HG03097 (cell line): ENCODE measurements at regions not wholly inside any gene's neighbourhood (a gene's known extent, or its start where the extent isn't known, plus 50 kb on each side); places are given as distances from the start of the nearest gene placed in this dataset.

Source experiments
- ATAC-seq: cut with Tn5 transposase; IDR thresholded peaks from one replicate; pipeline ENCODE4 v1.9.1; 2021; ENCODE audit not compliant: unreplicated experiment, low FRiP score

DNA sequence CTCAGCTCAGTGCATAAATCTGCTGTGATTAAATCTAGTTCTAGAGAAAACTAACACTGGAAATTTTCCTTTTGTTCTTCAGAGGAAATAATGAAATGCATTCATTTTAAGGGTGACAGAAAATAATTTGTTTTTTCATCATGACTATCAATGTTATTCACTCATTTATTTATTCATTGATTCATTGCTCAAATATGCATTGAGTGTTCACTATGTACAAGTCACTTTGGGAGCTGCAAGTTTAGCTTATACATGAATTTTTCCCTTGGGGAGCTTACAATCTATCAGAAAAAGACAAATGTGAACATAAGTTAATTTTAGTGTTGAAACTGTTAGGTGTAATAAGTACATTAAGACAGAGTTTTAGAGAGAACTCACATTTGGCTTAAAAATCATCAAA, 897.8 kb downstream of the CENPC start:
- ATAC-seq = no peak

DNA sequence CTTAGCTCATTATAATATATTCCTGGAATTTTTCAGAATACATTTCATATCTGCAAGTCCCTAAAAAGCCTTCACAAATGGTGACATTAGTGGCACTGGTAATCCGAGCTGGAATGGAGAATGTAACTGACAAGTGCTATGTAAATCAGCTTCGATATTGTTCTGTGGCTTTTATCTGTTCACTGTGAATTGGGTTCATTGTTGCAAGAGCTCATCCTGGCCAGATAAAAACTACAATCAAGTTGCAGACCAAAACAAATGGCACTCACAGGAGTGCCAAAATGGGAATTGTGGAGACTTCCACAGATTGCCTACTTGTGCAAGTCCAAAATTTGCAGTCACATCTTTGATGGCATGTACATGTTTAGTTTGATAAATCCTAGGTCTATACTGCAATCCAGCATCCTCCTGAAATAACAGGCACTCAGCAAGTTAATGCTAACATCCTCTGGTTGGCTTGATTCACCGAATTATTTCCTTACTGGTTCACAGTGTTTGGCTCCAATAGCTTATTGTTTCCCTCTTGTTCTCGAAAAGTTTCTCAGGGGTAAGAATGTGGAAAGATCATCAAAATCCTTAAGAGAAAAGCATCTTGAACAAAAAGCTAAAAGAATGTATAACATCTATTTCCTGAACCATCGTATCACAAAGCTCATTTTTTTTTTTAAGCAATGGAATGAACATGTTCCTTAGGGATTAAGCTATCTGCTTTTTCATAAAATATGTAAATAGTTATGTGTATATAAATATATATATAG, 904.9 kb downstream of the CENPC start:
- no peak for ATAC-seq

DNA sequence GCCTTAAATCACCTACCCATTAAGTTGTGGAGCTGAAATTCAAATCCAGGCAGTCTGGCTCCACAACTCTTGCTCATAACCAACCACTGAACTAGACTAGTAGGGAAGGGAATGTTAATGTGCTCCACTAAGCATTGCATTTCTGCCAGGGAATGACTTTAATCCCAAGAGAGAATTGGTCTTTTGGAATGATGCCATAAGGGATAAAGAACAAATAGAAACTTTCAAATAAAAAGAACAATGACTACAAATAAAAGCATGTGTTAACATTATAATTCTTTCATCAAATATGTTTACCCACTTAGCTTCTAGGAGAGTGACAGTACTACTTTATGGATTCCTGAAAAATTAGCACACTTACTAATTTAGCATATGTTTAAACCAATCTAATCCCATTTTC, 905.9 kb downstream of the CENPC start:
- ATAC-seq = no peak

DNA sequence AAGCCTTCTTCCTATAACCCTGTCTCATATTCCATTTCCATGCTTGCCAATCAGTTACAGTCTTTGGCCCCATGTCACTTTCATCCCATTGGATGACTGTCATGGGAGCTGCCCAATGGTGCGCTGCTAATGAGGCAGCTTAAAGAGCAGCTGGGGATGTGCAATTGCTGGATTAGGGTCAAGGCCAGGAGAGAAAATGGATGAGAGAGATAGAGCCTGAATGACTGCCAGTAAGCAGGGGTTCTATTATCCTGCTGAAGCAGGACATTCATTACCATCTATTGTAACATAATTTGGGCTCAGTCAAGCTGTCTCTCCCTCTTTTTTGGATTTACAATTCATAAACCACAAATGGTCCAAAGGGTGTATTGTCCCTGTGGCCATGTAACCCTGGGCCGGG, 909.0 kb downstream of the CENPC start:
- no peak for ATAC-seq

DNA sequence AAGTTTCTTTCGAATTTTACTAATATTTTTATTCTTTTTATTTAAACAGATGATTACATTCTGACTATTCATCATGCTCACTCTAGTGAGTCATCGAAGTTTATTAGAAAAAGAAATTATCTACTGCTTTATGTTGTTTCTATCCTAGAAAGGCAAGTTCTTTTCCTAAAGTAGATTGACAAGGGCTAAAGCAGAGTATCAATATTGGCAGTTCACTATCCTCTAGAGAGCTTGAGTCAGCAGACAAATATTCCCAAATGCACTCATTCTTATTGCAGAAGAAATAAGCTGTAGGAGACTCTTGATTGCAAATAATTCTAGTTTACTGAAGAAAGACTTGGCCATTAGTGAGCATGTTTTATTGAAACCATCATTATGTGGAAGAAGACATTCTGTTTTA, 911.8 kb downstream of the CENPC start:
- ATAC-seq = no peak

DNA sequence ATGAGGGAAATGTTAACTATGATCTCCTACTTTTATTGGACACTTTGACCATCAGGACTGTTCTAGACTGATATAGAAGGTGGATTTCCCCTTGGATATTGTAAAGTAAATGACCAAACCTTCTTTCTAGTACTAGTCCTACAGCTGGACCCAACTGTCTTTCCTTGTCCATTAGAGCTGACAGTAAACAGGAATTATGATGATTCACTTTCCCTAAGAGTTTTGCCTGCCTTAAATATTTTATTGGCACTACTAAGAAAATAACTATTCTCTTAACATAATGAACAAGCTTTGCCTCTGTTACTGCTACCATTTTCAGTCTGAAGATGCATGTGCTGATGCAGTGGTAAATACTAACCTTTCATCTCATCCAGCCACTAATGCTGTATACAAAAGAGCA, 915.4 kb downstream of the CENPC start:
- no peak for ATAC-seq

GRCh38 chr4:66628146-66628545, 917.2 kb downstream of the CENPC start:
- ATAC-seq = no peak

DNA sequence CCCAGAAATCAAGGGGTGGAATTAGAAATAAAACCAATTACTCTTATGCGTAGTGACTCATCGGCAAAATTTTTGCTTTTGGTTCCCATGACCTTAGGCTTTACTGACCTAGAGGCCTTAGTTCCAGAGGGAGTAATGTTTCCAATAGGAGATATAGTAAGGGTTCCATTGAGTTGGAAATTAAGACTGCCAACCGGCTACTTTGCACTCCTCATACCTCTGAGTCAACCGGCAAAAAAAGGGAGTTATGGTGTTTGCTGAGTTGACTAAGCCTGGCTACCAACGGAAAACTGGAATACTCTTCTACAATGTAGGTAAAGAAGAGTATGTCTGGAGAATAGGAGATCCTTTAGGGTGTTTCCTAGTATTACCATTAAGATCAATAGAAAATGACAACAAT, 919.8 kb downstream of the CENPC start:
- no peak for ATAC-seq

- no peak for ATAC-seq
These were observed 931.7 kb downstream of the CENPC start for GRCh38 chr4:66613591-66613990.

- ATAC-seq = no peak
These were observed 936.3 kb downstream of the CENPC start for GRCh38 chr4:66609014-66609413.

GRCh38 chr4:66606908-66607307, 936.6 kb upstream of the EPHA5 start:
- no peak for ATAC-seq

- ATAC-seq = no peak
These were observed 935.9 kb upstream of the EPHA5 start for GRCh38 chr4:66606215-66606614.

DNA sequence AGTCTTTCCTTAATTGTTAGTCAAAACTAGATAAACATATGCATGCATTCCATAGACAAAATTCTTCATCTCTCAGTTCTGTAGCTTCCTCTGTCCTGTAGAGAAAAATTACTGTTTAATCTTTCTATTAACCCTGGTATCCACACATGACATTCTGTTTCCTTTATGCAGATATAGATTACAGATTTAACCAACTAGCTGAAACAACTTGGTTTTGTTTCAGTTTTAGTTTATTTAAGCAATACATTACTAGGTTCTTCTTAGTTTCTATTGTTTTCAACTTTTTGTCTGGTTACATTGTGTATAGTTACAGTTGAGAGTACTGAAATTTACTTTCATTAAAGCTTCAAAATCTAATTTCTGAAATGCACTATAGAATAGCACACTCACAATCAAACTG, 933.9 kb upstream of the EPHA5 start:
- ATAC-seq = no peak

- peak; percentile 51 for ATAC-seq
These were observed 932.3 kb upstream of the EPHA5 start for GRCh38 chr4:66602622-66603021.

- peak; percentile 56 for ATAC-seq
These were observed 921.7 kb upstream of the EPHA5 start for GRCh38 chr4:66591968-66592367.

DNA sequence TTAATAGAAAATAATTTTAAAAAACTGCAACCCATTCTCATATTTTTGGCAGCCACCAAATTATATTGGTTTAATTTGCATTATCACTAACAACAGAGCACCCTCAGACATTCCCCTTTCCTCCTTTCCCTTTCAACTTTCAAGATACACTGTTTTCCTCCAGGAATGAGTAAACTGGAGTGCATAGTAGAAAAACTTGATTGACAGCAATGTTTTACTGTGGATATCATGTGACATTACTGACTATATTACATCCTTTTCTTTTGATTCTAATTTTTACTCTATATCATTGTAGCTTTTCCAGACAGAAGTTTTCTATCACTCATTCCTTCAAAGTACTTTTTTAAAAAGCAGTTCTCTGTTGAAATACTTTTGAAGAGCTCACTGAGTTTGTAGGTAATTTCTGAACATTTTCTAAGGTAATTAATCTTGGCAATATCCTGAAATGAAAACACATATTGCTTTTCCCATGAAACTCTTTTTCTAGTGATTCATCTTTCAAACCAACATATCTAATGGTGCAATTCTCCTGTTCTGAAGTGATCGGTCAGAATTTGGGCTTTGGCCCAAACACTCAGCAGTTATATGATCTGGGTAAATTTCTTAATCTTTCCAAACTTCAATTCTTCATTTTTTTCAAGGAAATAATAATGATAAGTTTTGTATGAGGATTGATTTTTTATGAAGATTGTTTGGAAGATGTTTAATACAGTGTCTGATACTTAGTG, 920.4 kb upstream of the EPHA5 start:
- no peak for ATAC-seq

DNA sequence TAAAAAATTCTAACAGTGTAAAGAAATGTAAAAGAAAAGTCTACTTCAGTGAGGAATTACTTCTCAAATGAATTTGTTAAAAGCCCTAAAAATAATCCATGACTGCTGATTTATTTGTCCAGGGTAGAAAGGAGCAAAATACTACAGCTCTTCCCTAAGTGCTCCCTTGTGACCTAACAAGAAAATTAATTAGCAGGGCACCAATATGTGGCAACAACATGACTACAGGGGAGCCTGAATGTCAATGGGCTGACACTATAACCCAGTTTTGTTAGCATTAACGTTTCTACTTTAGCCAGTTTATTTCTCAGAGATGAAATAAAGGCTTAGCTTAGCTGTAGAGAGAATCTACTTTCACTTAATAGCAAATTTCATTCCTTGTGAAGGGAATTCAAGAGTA, 918.9 kb upstream of the EPHA5 start:
- no peak for ATAC-seq

GRCh38 chr4:66585767-66586166, 915.5 kb upstream of the EPHA5 start:
- no peak for ATAC-seq

- ATAC-seq = no peak
These were observed 907.6 kb upstream of the EPHA5 start for GRCh38 chr4:66577922-66578321.

- no peak for ATAC-seq
These were observed 904.9 kb upstream of the EPHA5 start for GRCh38 chr4:66575008-66575696.

DNA sequence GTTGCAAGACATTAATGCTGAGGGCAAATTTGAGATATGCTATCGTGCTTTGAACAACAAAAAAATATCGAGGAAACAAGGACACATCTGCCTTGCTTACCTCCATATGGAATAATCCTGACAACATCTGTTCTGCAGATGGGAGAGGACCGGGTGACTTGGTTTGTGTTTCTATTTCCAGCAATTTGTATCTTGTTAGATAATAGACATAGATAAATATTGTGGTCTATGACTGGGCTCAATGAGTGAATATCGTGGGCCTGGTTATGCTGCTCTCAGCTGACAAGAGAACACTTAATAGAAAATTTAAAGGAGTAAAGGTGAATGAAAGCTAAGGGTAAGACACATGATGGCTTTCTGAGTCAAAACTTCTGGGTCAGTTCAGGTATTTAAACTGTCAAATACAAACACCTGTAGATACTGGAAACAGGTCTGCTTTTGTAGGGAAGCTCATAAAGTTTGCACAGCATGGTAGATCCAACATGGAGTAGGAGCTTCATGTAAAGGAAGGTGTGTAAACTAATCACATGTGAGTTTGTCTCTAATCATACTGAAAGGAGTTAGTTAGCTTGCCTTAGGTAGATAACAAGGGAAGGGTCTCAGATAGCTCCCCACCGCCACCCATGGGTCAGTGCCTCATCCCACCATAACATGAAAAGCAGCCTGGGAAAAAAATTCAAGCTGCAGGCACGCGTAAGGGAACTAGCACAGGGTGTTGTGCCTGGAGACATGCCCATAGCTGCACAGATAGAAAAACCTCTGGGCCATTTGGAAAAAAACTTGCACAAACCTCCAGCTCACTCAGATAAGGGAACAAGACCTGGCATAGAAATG, 904.1 kb upstream of the EPHA5 start:
- ATAC-seq = no peak
